ENCODE measurements at regions not wholly inside any gene's neighbourhood (a gene's known extent, or its start where the extent isn't known, plus 50 kb on each side); places are given as distances from the start of the nearest gene placed in this dataset.

- no peak for DNase-seq
These were observed 548.4 kb downstream of the PLPP3 start for GRCh38 chr1:56031001-56031400.

DNA sequence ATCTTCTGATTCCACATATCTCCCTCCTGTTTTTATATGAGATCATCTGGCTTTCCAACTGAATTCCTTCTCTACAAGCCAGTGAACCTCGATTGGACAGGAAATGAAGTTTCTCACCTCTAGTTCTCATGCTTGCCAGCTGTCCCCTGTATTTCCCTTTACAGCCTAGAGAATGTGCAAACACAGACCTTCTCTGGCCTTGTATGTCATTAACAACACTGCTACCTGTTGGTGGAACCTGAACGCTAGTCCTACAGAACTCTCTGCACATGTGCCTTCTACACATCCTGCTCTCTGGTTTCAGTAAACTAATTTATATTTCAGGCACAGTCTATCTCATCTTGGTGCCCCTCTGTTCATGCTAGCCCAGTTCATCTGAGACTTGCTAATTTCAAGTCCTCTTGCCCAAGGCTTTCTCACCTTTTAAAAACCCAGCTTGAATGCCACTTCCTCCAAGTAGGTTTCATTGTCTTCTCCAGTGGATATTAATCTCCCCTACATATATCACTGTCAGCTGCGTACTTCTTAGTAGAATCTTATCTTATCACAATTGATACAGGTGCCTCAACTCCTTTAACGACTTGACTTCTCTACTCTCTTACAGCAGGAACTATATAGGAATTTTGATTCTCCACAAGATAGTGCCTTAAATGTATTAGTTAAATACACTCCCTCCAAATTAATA lies 549.9 kb downstream of the PLPP3 start:
- no peak for DNase-seq

DNA sequence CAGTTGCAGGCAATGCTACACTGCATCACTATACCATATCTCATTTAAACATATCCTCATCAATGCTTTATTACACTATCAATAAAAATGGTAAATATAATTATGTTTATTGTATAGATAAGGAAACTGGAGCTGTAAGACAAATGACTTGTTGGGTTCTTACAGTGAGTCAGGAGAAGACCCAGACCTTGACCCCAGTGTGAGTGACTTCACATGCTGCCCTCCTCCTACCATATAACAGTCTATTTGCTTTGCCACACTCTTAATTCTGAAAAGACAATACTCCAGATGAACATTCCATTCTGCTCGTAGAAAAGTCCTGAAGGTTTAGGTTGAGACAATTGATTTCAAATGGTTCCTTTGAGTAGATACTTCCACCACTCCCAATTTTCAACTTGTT lies 550.5 kb downstream of the PLPP3 start:
- no peak for DNase-seq

GRCh38 chr1:56028244-56028643 lies 551.1 kb downstream of the PLPP3 start:
- no peak for DNase-seq

GRCh38 chr1:56025942-56026341 lies 553.4 kb downstream of the PLPP3 start:
- DNase-seq: no peak

DNA sequence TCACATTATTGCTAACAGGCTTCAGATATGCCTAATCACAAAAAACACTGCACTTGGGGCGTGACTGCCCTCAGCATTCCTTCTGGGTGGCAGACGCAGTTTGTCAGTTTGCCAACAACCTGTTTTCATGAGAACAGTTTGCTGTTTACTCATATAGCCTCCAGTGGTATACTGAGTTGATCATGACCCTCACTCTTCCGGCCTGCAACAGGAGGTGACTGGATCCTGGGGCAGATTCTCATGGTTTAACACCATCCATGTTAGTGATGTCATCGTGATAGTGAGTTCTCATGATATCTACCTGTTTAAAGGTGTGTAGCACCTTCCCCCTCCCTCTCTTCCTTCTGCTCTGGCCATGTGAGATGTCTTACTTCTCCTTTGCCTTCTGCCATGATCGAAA lies 555.2 kb downstream of the PLPP3 start:
- DNase-seq: no peak

- DNase-seq: no peak
These were observed 559.4 kb downstream of the PLPP3 start for GRCh38 chr1:56019922-56020321.

- no peak for DNase-seq
These were observed 559.9 kb downstream of the PLPP3 start for GRCh38 chr1:56019472-56019871.

GRCh38 chr1:56017336-56017735 lies 562.0 kb downstream of the PLPP3 start:
- DNase-seq: no peak

GRCh38 chr1:56003846-56004245 lies 575.5 kb downstream of the PLPP3 start:
- DNase-seq: no peak

DNA sequence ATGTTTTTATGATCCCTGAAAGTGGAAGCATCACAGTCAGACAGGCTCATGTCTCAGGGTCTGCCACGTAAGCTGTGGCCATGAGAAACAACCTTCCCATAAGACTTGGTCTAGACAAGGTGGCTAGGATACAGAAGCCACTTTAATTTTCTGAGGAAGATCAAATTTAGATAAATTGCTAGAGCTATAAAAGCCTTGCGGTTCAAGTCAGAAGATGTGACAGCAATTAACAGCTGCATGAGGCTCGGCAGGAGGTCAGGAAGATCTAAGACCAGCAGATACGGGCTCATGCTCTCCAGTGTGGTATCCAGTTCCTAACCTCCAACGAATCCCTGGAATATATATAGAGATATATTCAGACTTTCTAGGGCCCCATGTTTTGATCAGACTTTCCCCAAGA lies 577.1 kb downstream of the PLPP3 start:
- DNase-seq: no peak

GRCh38 chr1:56000424-56000823 lies 578.9 kb downstream of the PLPP3 start:
- no peak for DNase-seq

GRCh38 chr1:55997536-55997935 lies 581.8 kb downstream of the PLPP3 start:
- no peak for DNase-seq

- no peak for DNase-seq
These were observed 585.6 kb downstream of the PLPP3 start for GRCh38 chr1:55993646-55994318.

- no peak for DNase-seq
These were observed 589.4 kb downstream of the PLPP3 start for GRCh38 chr1:55990007-55990406.

- no peak for DNase-seq
These were observed 590.4 kb downstream of the PLPP3 start for GRCh38 chr1:55988963-55989452.

GRCh38 chr1:55987491-55988249 lies 591.7 kb downstream of the PLPP3 start:
- DNase-seq: no peak

DNA sequence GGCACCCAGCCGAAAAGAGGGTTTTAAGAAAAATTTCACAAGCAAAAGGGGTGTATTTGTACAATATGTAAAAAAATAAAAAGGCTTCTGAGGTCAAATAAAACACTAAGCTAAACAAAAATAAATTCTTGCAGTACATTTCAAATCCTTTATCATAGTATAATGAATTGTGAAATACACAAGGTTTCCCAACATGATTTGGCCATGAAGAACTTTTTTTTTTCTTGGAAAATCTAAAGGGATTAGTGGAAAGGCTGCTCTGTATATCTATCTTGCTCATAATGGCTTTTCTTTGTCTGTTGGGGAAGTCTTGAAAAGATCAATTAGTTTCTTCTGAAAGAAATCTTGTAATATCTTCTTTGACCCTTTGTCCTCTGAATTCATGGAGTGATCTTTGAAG lies 593.4 kb downstream of the PLPP3 start:
- DNase-seq: no peak

DNA sequence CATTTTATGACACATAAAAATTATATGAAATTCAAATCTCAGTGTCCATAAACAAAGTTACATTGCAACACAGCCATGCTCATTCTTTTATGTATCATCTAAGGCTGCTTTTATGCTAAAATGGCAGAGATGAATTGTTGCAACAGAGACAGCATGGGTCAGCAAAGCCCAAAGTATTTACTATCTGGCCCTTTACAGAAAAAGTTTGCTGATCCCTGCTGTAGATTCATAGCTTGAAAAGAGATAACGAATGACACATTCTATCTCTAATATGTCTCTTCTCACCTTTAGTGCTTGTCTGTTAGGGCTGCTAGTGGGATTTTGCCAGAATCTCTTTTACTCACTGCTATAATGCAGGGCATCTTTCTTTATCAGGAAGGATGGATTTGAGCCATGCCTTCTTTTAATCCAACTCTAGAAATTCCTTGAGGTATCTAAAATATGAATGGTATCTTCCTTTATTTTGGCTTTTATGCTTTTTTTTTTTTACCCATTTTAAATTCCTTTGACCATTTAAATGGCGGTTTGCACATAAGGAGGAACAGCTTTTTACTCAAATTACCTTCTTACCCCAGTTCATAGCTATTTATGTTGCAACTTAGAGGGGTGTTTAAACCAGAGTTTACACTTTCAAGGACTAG lies 598.2 kb downstream of the PLPP3 start:
- DNase-seq: no peak

DNA sequence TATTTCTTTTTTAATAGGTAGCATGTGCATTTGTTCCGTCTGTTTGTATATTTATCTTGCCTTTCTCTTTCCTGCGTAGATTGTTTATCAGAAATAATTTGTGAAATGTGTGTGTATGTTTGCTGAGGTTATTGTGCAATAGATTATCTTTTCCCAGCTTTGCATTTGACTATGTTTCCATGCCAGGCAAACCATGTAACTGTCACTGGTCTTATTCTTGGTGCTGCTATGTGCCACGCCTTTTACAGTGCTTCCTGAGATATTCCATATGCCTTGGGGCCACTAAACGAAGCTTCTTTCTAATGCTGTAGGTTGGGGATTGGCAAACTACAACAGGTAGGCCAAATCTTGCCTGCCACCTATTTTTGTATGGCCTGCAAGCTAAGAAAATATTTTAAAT lies 598.8 kb downstream of the PLPP3 start:
- no peak for DNase-seq

DNA sequence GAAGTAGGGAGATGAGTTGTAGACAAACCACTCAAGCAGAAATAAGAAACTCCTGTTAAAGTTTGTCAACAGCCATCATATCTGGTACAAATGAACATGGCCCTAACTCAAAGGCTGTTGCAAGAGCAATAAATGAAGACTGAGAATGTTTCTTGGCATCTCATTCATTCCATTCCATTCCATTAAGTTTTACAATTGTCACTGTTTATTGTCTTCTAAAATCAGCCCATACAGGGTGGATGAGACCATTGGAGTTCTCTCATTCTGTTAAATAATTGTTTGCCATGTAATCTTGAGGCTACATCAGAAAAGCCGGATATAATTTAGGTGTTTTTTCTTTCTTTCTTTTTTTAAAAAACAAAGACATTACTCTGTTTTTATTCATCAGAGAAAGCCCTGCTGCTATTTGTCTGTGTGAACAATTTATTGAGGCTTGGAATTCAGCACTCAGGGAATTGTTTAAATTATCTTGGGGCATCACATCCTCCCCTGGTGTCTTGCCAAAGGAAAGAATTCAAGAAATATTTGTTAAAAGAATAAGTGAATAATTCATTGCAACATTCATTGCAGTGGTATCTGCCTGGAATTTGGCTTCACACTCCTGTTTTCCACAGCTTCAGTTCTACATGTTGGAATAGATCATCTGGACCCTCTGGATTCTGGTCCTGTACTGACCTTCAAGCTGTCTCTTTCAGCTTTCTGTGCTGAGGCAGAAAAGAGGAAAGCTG lies 604.5 kb downstream of the PLPP3 start:
- DNase-seq: no peak

DNA sequence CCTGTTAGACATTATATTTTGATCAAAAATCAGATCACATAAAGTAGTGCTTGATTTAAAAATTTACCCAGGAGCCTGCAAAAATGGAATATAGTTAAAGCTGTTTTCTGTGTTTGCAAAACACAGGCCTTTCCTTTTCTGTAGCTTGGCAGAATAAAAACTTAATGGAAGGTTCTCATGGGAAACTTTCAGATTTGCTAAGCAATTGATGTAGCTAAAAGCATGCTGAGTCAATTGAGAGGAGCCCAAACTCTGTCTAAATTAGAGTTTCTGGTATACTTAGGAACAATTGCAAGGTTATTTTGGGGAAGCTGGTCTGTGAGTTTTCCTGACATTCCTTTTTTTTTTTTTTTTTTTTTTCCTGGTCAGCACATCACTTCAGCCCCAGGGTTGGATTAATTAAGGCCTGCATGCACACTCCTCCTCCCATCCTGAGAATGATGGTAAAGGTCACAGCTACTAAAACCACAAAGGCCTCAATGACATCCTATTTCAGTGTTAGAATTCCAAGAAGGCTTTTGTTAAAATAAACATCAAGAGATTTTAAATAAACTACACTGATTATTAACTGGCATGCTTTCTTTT lies 608.7 kb downstream of the PLPP3 start:
- DNase-seq: no peak

Measured in right kidney (tissue), 1 donor.